Ishikawa (cell line): ENCODE measurements at regions not wholly inside any gene's neighbourhood (a gene's known extent, or its start where the extent isn't known, plus 50 kb on each side); places are given as distances from the start of the nearest gene placed in this dataset.

ENCODE experiments used
- CEBPB ChIP-seq: IDR thresholded peaks from 2 replicates; pipeline ENCODE4 v1.6.1; 2012
- CREB1 ChIP-seq: IDR thresholded peaks from 2 replicates; pipeline ENCODE4 v1.6.1; 2012; ENCODE audit warnings: low read depth
- EGR1 ChIP-seq: IDR thresholded peaks from 2 replicates; pipeline ENCODE4 v1.6.1; 2012
- EP300 ChIP-seq: IDR thresholded peaks from 2 replicates; pipeline ENCODE4 v1.6.1; 2012; ENCODE audit warnings: borderline replicate concordance
- FOXM1 ChIP-seq: IDR thresholded peaks from 2 replicates; pipeline ENCODE4 v1.6.1; 2012; ENCODE audit warnings: low read depth, borderline replicate concordance
- MAX ChIP-seq: IDR thresholded peaks from 2 replicates; pipeline ENCODE4 v1.6.1; 2012
- NFIC ChIP-seq: IDR thresholded peaks from 2 replicates; pipeline ENCODE4 v1.6.1; 2012
- RAD21 ChIP-seq: IDR thresholded peaks from 2 replicates; pipeline ENCODE4 v1.6.1; 2012; ENCODE audit warnings: low read depth
- REST ChIP-seq: IDR thresholded peaks from 2 replicates; pipeline ENCODE4 v1.6.1; 2012; ENCODE audit warnings: low read depth, mild to moderate bottlenecking
- TAF1 ChIP-seq: IDR thresholded peaks from 2 replicates; pipeline ENCODE4 v1.6.1; 2012; ENCODE audit warnings: low read depth, mild to moderate bottlenecking
- TCF12 ChIP-seq: IDR thresholded peaks from 2 replicates; pipeline ENCODE4 v1.6.1; 2012; ENCODE audit warnings: low read depth
- TEAD4 ChIP-seq: IDR thresholded peaks from 2 replicates; pipeline ENCODE4 v1.6.1; 2012
- USF1 ChIP-seq: IDR thresholded peaks from 2 replicates; pipeline ENCODE4 v1.6.1; 2012
- YY1 ChIP-seq: IDR thresholded peaks from 2 replicates; pipeline ENCODE4 v1.6.1; 2012; ENCODE audit warnings: low read depth
- ZBTB7A ChIP-seq: IDR thresholded peaks from 2 replicates; pipeline ENCODE4 v1.6.1; 2012; ENCODE audit warnings: low read depth

DNA sequence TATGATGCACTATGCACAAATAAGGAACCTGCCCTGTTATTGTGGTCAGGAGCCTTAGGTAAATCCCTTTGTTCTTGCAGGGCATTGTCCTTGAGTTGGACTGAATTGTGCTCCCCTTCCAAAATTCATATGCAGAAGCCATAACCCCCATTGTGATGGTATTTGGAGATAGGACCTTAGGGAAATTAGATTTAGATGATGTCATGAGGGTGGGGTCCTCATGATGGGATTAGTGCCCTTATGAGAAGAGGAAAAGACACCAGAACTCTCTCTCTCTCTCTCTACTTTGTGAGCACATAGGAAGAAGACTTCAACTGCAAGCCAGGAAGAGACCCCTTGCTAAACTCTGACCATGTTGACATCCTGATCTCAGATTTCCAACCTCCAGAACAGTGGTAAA lies 268.0 kb downstream of the LRFN2 start:
- TF ChIP-seq TEAD4 (no peak), EGR1 (no peak), CEBPB (no peak), CREB1 (no peak), USF1 (no peak), REST (no peak), FOXM1 (no peak), NFIC (no peak), ZBTB7A (no peak), RAD21 (no peak), TAF1 (no peak), TCF12 (no peak), EP300 (no peak), MAX (no peak), YY1 (no peak)

DNA sequence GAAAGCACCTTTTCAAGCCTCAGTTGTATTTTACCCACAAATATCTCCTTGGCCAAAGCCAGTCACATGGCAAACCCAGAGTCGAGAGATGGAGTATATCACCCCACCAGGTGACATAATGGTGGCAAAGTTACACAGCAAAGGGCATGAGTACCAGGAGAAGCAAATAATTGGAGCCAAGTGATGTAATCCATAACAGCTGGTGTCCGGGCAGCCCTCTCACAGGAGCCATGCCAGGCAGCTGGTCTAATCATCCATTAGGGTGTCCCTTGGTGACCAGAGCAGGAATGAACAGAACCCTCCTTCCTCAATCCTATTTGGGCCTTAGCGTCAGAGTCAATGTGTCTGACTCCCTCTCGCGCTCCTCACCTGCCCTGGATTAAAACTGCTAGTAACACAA lies 272.1 kb downstream of the LRFN2 start:
- no peak for TF ChIP-seq EGR1
- TF ChIP-seq ZBTB7A = no peak
- no peak for TF ChIP-seq FOXM1
- TF ChIP-seq NFIC = no peak
- no peak for TF ChIP-seq CEBPB
- no peak for TF ChIP-seq REST
- TF ChIP-seq EP300 = no peak
- no peak for TF ChIP-seq RAD21
- TF ChIP-seq TAF1 = no peak
- no peak for TF ChIP-seq TCF12
- TF ChIP-seq YY1 = no peak
- no peak for TF ChIP-seq USF1
- TF ChIP-seq MAX = no peak
- TF ChIP-seq CREB1 = no peak

- TF ChIP-seq RAD21 (no peak), NFIC (no peak), USF1 (no peak), CREB1 (no peak), CEBPB (no peak), FOXM1 (no peak), EP300 (no peak), MAX (no peak)
Measured at GRCh38 chr6:40313582-40313981, 273.6 kb downstream of the LRFN2 start.

DNA sequence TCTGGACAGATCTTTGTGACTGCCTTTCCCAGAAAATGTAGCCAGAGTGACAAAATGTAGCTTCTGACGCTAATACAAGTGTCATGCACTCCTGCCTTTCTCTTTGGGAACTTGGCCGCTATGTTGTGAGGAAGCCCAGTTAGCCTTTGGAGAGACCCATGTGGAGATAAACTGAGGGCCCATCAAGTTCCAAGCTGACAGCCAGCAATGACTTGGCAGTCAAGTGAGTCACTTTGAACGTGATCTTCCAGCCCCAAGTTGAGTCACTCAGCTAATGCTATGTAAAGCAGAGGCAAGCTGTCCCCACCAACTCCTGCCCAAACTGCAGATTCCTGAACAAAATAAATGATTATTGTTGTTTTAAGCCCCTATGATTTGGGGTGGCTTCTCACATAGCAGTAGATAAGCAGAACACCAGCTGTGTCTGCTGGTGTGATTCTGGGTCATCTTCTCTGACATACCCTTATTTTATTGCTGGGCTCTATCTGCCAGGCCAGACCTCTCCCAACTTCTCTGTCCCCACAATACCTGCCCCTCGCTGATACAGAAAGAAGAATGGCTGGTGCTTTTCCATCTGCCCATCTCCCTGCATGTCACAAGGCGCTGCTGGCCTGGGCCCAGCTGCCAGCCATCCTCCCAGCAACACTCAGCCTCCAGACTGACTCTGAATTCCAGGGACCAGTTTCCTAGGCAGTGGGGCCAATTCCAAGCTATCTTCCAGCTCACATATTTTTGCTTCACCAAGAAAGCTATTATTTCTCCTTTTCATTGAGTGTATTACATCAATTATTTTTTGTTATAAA lies 274.8 kb downstream of the LRFN2 start:
- TF ChIP-seq TEAD4 (no peak), ZBTB7A (no peak), RAD21 (no peak), TAF1 (no peak), EP300 (no peak), CREB1 (no peak), FOXM1 (no peak), CEBPB (no peak), NFIC (no peak), USF1 (no peak), REST (no peak), EGR1 (no peak), TCF12 (no peak)
